Body of pancreas (tissue), 4 donors: ENCODE measurements at regions not wholly inside any gene's neighbourhood (a gene's known extent, or its start where the extent isn't known, plus 50 kb on each side); places are given as distances from the start of the nearest gene placed in this dataset.

ENCODE experiments used
- ATAC-seq: fragments of 150-250 bp; one replicate; pipeline ENCODE4 v1.9.1; 2016
- DNase-seq, 4 donors: peaks; one replicate each; pipeline ENCODE4 v3.0.0-alpha.2; 2019
- H3K27ac ChIP-seq, 4 donors: fragments of 200-600 bp; sonication (generic); 1 replicate in 3 of 4; 2 replicates in 1 of 4; pipeline versions ENCODE4 v1.5.1 to v1.6.1; 2016 to 2019; ENCODE audit warnings: mild to moderate bottlenecking in 1 of 4, mixed read lengths in 1 of 4, moderate library complexity in 1 of 4
- H3K27me3 ChIP-seq, 2 donors: fragments of 200-600 bp; sonication (generic); one replicate each; pipeline ENCODE4 v1.6.0; 2016; ENCODE audit warnings: mild to moderate bottlenecking in 1 of 2
- H3K36me3 ChIP-seq, 2 donors: fragments of 200-600 bp; sonication (generic); replicated peaks in 1 of 2; 2 replicates each; pipeline ENCODE4 v1.5.1; 2016; ENCODE audit warnings: low read depth in 2 of 2; ENCODE audit not compliant: insufficient read depth in 1 of 2
- H3K4me1 ChIP-seq: fragments of 200-600 bp; sonication (generic); one replicate; pipeline ENCODE4 v1.6.0; 2016
- H3K4me3 ChIP-seq, 2 donors: fragments of 200-600 bp; sonication (generic); 1 replicate in 1 of 2; 2 replicates in 1 of 2; pipeline ENCODE4 v1.5.1; 2016 to 2019
- H3K9me3 ChIP-seq, 3 donors: fragments of 200-600 bp; sonication (generic); 1 replicate in 2 of 3; 2 replicates in 1 of 3; pipeline ENCODE4 v1.5.1; 2016
- CTCF ChIP-seq, 7 experiments: fragments of 450-650 bp in 4 of 7; fragments of 200-600 bp in 3 of 7; sonication (generic) in 3 of 7; IDR thresholded peaks; one replicate each; pipeline ENCODE4 v1.5.1; 2016 to 2019; ENCODE audit warnings: antibody characterized with exemption in 7 of 7
- POLR2A ChIP-seq, 3 donors: fragments of 450-650 bp; IDR thresholded peaks; one replicate each; pipeline ENCODE4 v1.6.1; 2016; ENCODE audit warnings: antibody characterized with exemption in 3 of 3, mild to moderate bottlenecking in 2 of 3
- WGBS, 2 donors: methylation state at CpG; one replicate each; pipeline ENCODE4 v1.1.5; 2017; 5-methylcytosine and 5-hydroxymethylcytosine counted together
- intact Hi-C: fragments of 100-400 bp; cut with DNase I; formaldehyde crosslinking; loops from one replicate; pipeline ENCODE4 v1.15.1; 2023

GRCh38 chr11:112748252-112748651 is 213.0 kb upstream of the NCAM1 start:
- Histone ChIP-seq H3K27me3 (no peaks in the 10 kb centered on the region), H3K9me3 (no peaks in the 10 kb centered on the region), H3K4me1 (no peaks in the 10 kb centered on the region), H3K36me3 (no peaks in the 10 kb centered on the region), H3K4me3 (no peak overlapping the region), H3K27ac (no peak overlapping the region)
- ATAC-seq (no peak), DNase-seq (no peak)
- no peak for TF ChIP-seq CTCF (IDR thresholded peaks at IDR 0.05)
- TF ChIP-seq POLR2A (IDR thresholded peaks at IDR 0.05), result no peak
- intact Hi-C loops, result no loop called here
- WGBS, 2 donors, result 53 to 69% methylated on average over 5 of the region's 5 CpGs

- Histone ChIP-seq H3K27ac (no peak overlapping the region), H3K27me3 (no peaks in the 10 kb centered on the region), H3K9me3 (no peaks in the 10 kb centered on the region), H3K4me3 (no peak overlapping the region), H3K4me1 (no peaks in the 10 kb centered on the region), H3K36me3 (no peaks in the 10 kb centered on the region)
- DNase-seq (no peak), ATAC-seq (no peak)
- no peak for TF ChIP-seq POLR2A (IDR thresholded peaks at IDR 0.05)
- TF ChIP-seq CTCF (IDR thresholded peaks at IDR 0.05), result no peak
- 40 to 46% methylated on average over 9 to 10 of the region's 10 CpGs for WGBS, 2 donors
- intact Hi-C loops, result no loop called here
Measured at GRCh38 chr11:112748713-112749543, 212.3 kb upstream of the NCAM1 start.

- ATAC-seq, result no peak
- intact Hi-C loops, result no loop called here
- 66 to 83% methylated on average over 3 to 4 of the region's 4 CpGs for WGBS, 2 donors
- H3K27ac ChIP-seq, result no peak overlapping the region
- no peaks in the 10 kb centered on the region for H3K36me3 ChIP-seq
- H3K27me3 ChIP-seq, result no peaks in the 10 kb centered on the region
- H3K4me3 ChIP-seq, result no peak overlapping the region
- H3K4me1 ChIP-seq, result no peaks in the 10 kb centered on the region
- DNase-seq, result no peak
- TF ChIP-seq POLR2A (IDR thresholded peaks at IDR 0.05) (no peak), CTCF (IDR thresholded peaks at IDR 0.05) (no peak)
- H3K9me3 ChIP-seq, result no peaks in the 10 kb centered on the region
Measured at GRCh38 chr11:112751329-112751728, 209.9 kb upstream of the NCAM1 start.

- no peak for TF ChIP-seq CTCF (IDR thresholded peaks at IDR 0.05)
- TF ChIP-seq POLR2A (IDR thresholded peaks at IDR 0.05), result no peak
- ATAC-seq (no peak), DNase-seq (no peak)
- Histone ChIP-seq H3K4me3 (no peak overlapping the region), H3K4me1 (no peaks in the 10 kb centered on the region), H3K27ac (no peak overlapping the region), H3K9me3 (no peaks in the 10 kb centered on the region), H3K27me3 (no peaks in the 10 kb centered on the region), H3K36me3 (no peaks in the 10 kb centered on the region)
- 58 to 73% methylated on average over 2 of the region's 2 CpGs for WGBS, 2 donors
- intact Hi-C loops, result no loop called here
Measured at GRCh38 chr11:112751772-112752171, 209.4 kb upstream of the NCAM1 start.

GRCh38 chr11:112752563-112752962 is 208.7 kb upstream of the NCAM1 start:
- Histone ChIP-seq H3K27me3 (no peaks in the 10 kb centered on the region), H3K27ac (no peak overlapping the region), H3K4me3 (no peak overlapping the region), H3K9me3 (no peaks in the 10 kb centered on the region), H3K4me1 (no peaks in the 10 kb centered on the region), H3K36me3 (no peaks in the 10 kb centered on the region)
- DNase-seq (no peak), ATAC-seq (no peak)
- no peak for TF ChIP-seq POLR2A (IDR thresholded peaks at IDR 0.05)
- no peak for TF ChIP-seq CTCF (IDR thresholded peaks at IDR 0.05)
- WGBS, 2 donors, result 40 to 44% methylated on average over 4 of the region's 4 CpGs
- intact Hi-C loops, result no loop called here
